Prostate gland (tissue), 2 donors: ENCODE measurements at regions not wholly inside any gene's neighbourhood (a gene's known extent, or its start where the extent isn't known, plus 50 kb on each side); places are given as distances from the start of the nearest gene placed in this dataset.

Experiments
- DNase-seq: peaks from one replicate; pipeline ENCODE4 v3.0.0-alpha.2; 2019; ENCODE audit warnings: low spot score
- H3K27ac ChIP-seq, 2 donors: fragments of 200-600 bp; sonication (generic); 2 replicates each; pipeline ENCODE4 v1.5.1; 2017 to 2019
- H3K27me3 ChIP-seq: fragments of 200-600 bp; sonication (generic); replicated peaks from 2 replicates; pipeline ENCODE4 v1.5.1; 2019; ENCODE audit not compliant: insufficient read depth
- H3K36me3 ChIP-seq, 2 donors: fragments of 200-600 bp; sonication (generic); 1 replicate in 1 of 2; 2 replicates in 1 of 2; pipeline versions ENCODE4 v1.5.1 to v1.8.1; 2017 to 2019
- H3K4me1 ChIP-seq: fragments of 200-600 bp; sonication (generic); replicated peaks from 2 replicates; pipeline ENCODE4 v1.5.1; 2019
- H3K4me3 ChIP-seq, 2 donors: fragments of 200-600 bp; sonication (generic); 2 replicates each; pipeline ENCODE4 v1.5.1; 2017 to 2019
- H3K9me3 ChIP-seq: fragments of 200-600 bp; sonication (generic); 2 replicates; pipeline ENCODE4 v1.5.1; 2017
- POLR2A ChIP-seq: fragments of 450-650 bp; IDR thresholded peaks from one replicate; pipeline ENCODE4 v1.6.1; 2016; ENCODE audit warnings: antibody characterized with exemption, mild to moderate bottlenecking
- POLR2AphosphoS5 ChIP-seq: sonication (generic); formaldehyde crosslinking; IDR thresholded peaks from one replicate; pipeline ENCODE4 v1.6.1; 2017; ENCODE audit warnings: antibody characterized with exemption
- whole genome bisulfite sequencing: methylation state at CpG from one replicate; pipeline ENCODE4 v1.1.5; 2018; 5-methylcytosine and 5-hydroxymethylcytosine counted together
- intact Hi-C: fragments of 100-400 bp; cut with DNase I; formaldehyde crosslinking; loops from one replicate; pipeline ENCODE4 v1.14.2; 2022
- TF ChIP-seq, protein P1 (sequence below), 4 experiments: fragments of 200-600 bp in 2 of 4; fragments of 450-650 bp in 2 of 4; sonication (generic) in 2 of 4; IDR thresholded peaks; 1 replicate in 3 of 4; 2 replicates in 1 of 4; pipeline ENCODE4 v1.5.1; 2016 to 2019; ENCODE audit warnings: antibody characterized with exemption in 4 of 4, mild to moderate bottlenecking in 2 of 4, moderate library complexity in 2 of 4

DNA sequence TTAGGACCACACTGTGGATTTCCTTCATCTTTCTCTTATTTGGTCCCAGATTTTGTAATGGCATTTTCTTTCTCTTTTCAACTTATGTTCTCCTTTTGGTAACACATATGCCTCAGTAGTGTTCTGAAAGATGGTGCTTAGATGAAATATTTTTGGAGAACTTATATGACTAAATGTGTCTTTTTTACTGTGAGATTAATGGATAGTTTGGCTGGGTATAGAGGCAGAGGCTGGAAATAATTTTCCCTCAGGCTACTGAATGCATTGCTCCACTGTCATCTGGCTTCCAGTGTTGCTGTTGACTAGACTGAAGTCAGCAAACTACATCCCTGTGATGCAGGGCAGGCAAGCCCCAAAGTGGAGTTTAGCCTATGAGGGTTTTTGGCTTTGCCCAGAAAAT lies 450.9 kb downstream of the DMAC1 start:
- intact Hi-C loops: no loop called here
- H3K27me3 ChIP-seq: no peaks in the 10 kb centered on the region
- no peaks in the 10 kb centered on the region for H3K36me3 ChIP-seq
- no peak for DNase-seq
- H3K9me3 ChIP-seq: no peaks in the 10 kb centered on the region
- H3K4me1 ChIP-seq: no peaks in the 10 kb centered on the region
- H3K27ac ChIP-seq: no peak overlapping the region
- no peak overlapping the region for H3K4me3 ChIP-seq
- no peak for TF ChIP-seq POLR2A
- no peak for TF ChIP-seq POLR2AphosphoS5
- TF ChIP-seq, protein P1, sequence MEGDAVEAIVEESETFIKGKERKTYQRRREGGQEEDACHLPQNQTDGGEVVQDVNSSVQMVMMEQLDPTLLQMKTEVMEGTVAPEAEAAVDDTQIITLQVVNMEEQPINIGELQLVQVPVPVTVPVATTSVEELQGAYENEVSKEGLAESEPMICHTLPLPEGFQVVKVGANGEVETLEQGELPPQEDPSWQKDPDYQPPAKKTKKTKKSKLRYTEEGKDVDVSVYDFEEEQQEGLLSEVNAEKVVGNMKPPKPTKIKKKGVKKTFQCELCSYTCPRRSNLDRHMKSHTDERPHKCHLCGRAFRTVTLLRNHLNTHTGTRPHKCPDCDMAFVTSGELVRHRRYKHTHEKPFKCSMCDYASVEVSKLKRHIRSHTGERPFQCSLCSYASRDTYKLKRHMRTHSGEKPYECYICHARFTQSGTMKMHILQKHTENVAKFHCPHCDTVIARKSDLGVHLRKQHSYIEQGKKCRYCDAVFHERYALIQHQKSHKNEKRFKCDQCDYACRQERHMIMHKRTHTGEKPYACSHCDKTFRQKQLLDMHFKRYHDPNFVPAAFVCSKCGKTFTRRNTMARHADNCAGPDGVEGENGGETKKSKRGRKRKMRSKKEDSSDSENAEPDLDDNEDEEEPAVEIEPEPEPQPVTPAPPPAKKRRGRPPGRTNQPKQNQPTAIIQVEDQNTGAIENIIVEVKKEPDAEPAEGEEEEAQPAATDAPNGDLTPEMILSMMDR (IDR thresholded peaks at IDR 0.05): no peak

DNA sequence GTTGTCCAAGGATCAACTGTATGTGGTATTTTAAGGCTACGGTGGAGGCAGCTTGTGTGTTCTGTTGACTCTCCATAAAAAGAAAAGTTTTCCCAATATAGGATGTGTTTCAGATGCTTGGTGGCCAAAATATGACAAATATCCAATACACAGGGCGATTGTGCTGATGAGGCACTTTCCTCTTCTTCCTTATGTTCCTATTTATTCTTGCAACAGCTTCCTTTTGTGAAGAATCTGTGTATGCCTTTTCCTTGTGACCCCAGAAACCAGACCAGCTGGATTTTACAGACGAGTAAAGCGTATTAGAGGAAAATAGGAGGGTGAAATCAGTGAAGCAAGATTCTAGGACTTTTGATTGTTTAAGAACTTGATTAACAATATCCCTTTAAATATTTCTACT lies 452.0 kb downstream of the DMAC1 start:
- intact Hi-C loops: no loop called here
- 55% methylated on average over 4 of the region's 4 CpGs for WGBS
- TF ChIP-seq POLR2A: no peak
- TF ChIP-seq, protein P1 (IDR thresholded peaks at IDR 0.05): no peak
- TF ChIP-seq POLR2AphosphoS5: no peak
- no peak overlapping the region for H3K4me3 ChIP-seq
- H3K4me1 ChIP-seq: no peaks in the 10 kb centered on the region
- no peaks in the 10 kb centered on the region for H3K9me3 ChIP-seq
- DNase-seq: no peak
- no peaks in the 10 kb centered on the region for H3K27me3 ChIP-seq
- no peaks in the 10 kb centered on the region for H3K36me3 ChIP-seq
- no peak overlapping the region for H3K27ac ChIP-seq

DNA sequence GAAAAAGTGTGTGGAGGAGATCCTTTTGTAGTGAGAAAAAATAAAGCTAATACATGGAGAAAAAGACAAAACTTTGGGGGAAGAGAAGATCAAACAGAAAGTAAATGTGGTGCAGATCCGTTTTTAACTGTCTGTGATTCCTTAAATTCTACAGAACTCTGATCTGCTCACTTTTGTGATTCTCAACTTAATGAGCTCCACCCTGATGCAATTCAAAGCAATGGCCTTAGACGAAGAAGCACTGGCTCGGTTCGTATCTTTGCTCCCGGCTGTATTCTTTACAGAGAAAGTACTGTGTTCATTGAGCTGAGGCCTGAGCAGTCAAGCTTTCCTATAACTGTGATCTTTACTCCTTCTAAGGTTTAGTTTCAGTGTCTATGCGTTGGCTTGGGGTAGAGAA lies 453.4 kb downstream of the DMAC1 start:
- DNase-seq: no peak
- Histone ChIP-seq H3K27ac (no peak overlapping the region), H3K4me1 (no peaks in the 10 kb centered on the region), H3K27me3 (no peaks in the 10 kb centered on the region), H3K9me3 (no peaks in the 10 kb centered on the region), H3K4me3 (no peak overlapping the region), H3K36me3 (no peaks in the 10 kb centered on the region)
- 76% methylated on average over 6 of the region's 6 CpGs for WGBS
- TF ChIP-seq, protein P1 (IDR thresholded peaks at IDR 0.05): no peak
- TF ChIP-seq POLR2A (no peak), POLR2AphosphoS5 (no peak)
- intact Hi-C loops: no loop called here

DNA sequence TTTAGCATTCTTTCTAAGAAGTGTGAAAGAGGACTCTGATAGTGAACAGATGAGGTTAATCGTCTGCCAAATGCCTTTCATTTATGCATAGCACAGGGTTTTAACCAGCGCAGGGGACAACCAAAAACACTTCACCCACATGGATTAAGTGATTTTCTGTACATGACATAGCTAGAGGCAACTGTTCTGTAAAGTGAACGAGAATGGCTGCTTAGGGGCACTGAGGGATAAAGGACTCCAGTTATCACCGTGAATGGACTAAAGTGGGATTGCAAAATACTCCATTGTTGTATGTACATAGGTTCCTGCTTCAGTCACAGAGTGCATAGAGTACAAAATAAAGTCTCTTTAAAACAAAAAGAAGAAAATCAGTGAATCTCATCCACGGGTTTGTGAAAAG lies 456.8 kb downstream of the DMAC1 start:
- Histone ChIP-seq H3K27me3 (no peaks in the 10 kb centered on the region), H3K27ac (no peak overlapping the region), H3K9me3 (no peaks in the 10 kb centered on the region), H3K4me3 (no peak overlapping the region), H3K36me3 (no peaks in the 10 kb centered on the region), H3K4me1 (no peaks in the 10 kb centered on the region)
- 78% methylated on average over 5 of the region's 5 CpGs for WGBS
- no peak for DNase-seq
- TF ChIP-seq, protein P1 (IDR thresholded peaks at IDR 0.05): no peak
- TF ChIP-seq POLR2A (no peak), POLR2AphosphoS5 (no peak)
- intact Hi-C loops: no loop called here

DNA sequence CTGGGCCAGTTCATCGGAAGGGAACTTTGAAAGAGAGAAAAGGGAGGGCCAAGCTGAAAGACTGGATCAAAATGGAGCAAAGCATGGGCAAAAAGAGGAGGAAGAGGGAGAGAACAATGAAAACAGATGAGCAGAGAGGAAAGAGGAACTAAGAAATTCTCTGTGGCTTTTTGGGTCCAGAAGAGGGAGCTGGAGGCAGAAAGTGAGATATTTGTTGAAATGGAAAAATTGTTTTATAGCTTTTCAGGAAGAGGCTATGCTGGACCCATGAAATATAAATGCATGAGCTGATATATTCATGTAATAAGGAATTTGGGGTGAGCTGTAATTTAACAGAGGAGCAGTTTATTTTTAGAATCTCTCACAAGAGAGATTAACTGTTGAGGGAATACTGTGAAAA lies 457.3 kb downstream of the DMAC1 start:
- WGBS: 90% methylated on average over 1 of the region's 1 CpG
- no peaks in the 10 kb centered on the region for H3K4me1 ChIP-seq
- no peaks in the 10 kb centered on the region for H3K36me3 ChIP-seq
- no peak overlapping the region for H3K4me3 ChIP-seq
- TF ChIP-seq, protein P1 (IDR thresholded peaks at IDR 0.05): no peak
- H3K27ac ChIP-seq: no peak overlapping the region
- no peaks in the 10 kb centered on the region for H3K27me3 ChIP-seq
- no peaks in the 10 kb centered on the region for H3K9me3 ChIP-seq
- no peak for DNase-seq
- intact Hi-C loops: no loop called here
